Mucosa of gallbladder (tissue), 1 donor: ENCODE measurements at regions not wholly inside any gene's neighbourhood (a gene's known extent, or its start where the extent isn't known, plus 50 kb on each side); places are given as distances from the start of the nearest gene placed in this dataset.
"Not testable (repeated sequence)": the region's sequence is repeated elsewhere in the genome, so short reads cannot be mapped to it uniquely, and the experiment has no call there.

Source experiments
- DNase-seq: peaks from one replicate; pipeline ENCODE4 v3.0.0-alpha.2; 2020; ENCODE audit warnings: low spot score
- donor health status: DM: no; HTN: no; CAD: no.

DNA sequence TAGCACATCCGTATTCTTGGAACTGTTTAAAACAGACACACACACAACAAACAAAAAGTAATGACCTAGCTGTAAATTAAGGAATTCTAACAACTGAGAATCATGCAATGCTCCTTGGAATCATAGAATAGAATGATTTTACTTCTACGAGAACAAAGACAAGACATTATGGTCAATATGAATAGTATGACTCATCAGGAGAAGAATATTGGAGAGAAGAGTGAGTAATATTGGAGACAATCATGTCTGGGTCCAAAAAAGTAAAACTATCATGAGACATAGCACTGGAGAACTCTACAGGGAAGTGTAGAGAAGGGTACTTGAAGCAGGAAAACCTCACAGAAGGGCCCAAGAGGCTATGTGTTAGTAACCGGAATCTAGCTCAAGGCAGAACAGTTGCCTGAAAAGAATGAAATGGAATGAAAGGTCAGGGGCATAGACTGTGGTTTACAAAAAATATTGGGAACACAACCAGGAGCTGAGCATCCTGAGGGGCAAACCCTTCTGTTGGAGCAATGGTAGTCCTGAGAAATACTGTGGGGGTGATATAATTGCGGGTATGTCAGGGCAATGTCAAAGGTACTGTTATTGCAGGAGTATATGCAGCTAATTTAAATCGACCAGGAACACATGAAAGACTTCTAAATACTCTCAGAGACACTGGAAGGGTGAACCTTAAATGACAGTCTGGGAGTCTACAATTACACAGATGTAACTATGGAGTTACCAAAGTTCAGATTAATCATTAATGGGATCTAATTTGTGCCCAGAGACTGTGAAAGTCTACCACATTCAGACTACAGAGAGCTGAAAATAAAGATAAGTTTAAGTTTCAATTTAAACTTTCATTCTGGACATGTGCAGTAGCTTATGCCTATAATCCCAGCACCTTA, 201.2 kb downstream of the BCHE start:
- DNase-seq: no peak

DNA sequence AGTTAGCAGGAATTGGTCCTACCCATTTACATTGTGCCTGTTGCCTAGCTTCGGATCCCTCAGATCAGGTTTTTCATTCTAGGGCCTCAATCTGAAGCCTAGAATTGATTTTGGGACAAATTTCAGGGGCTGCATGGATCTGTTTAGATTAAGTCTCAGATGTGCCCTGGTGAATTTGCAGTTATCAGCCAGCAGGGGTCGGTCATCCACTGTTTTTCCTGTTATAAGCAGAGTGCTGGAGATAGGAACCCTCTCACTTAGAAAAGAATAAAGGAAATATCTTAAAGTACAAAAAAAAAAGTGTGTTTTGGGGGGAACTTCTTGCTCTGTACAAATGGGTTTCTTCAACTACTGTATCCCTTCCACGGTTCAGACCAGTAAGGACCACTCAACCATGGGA, 212.5 kb downstream of the BCHE start:
- no peak for DNase-seq

DNA sequence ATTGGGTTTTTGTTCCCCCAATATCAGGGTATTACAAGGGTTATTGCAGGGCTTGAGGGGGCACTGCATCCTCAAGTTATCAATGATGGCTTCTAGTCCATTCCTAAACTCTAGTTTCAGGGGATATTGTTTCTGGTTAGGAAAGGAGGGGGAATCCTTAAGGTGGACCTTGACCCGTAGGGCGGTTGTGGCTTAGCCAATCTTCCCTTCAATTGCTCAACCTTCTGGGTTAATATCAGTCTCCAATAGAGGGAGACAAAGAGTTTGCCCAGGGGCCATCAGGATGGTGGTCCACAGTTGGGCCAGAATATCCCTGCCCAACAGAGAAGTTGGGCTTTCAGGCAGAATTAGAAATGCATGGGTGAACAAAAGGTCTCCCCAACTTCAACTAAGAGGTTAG, 214.9 kb downstream of the BCHE start:
- no peak for DNase-seq

DNA sequence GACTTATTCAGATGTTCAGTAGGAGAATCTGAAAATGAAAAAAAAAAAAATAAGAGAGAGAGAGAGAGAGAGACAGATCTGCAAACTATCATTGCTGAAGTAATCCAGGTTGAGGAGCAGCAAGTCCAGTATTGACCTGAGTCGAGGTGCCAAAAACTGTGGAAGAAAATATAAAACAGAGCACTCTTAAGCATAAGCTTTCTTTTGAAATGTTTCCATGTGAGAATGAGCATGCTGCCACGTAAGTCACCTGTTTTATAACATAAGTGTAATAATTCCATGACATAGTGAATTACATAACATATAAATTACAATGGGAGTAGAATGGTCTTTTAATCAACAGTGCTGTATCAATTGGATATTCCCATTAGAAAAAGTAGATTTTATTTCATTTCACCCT, 218.2 kb downstream of the BCHE start:
- DNase-seq: no peak

DNA sequence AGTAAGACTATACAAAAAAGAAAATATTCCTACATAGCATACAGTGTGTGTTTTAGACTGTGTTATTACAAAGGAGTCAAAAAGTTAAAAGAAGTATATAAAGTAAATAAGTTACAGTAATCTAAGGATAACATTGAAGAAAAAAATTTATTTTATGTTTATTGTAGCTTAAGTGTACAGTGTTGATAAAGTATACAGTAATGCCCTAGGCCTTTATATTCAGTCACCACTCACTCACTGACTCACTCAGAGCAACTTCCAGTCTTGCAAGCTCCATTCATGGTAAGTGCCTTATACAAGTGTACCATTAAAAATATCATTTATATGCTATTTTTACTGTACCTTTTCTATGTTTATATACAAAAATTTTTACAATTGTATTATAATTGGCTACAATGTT, 220.1 kb downstream of the BCHE start:
- no peak for DNase-seq

DNA sequence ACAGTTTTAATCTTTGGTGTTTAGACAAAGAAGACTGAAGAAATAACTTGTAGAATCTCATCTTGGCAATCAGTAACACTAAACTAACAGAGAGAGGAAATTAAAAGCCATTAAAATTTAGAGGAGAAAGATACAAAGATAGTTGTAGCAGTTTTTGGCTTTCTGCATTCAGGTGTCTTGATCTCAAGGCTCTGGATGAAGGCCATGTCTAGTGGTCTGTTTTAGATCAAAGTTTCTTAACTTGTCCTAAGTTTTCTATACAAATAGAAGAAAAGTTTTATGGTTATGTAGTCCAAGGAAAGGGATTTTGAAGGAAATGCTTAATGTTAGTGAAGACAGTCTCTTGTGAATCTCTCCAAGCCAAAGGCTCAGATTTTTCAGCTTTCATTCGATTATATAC, 222.9 kb downstream of the BCHE start:
- no peak for DNase-seq

DNA sequence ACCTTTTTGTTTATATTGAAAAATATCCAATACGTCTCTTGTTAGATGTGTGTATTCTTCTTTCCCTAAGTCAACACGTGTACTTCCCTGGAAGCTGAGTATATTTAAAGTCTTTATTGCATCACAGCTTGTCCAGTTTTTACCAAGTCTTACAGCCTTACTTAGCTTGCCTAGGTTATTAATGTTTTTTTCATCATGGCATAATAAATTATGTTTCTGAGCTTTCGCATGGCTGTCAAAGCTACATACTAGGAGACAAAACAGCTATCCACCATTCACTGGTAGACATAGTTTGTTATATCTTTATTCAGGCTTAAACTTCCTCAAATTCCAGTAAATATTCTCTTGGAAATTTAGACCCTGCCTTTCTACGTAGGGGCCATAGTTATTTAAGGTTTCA, 224.2 kb downstream of the BCHE start:
- no peak for DNase-seq

DNA sequence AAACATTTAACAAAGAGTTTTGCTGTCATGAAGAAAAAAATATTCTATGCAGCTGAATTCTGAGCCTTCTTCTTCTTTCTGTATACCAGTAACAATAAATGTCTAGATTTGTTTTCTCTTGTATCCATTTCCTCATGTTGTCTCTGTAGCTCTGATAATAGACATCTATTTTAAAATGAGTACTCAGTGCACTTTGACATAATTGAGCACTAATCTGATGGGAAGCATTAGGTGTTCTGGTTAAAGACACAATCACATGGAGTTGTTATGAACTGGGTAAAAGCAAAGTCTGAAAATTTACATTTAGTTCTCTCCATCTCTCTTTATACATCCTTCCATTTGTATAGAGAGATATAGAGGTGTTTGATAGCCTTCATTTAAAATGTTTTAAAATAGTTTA, 230.0 kb downstream of the BCHE start:
- DNase-seq: no peak

DNA sequence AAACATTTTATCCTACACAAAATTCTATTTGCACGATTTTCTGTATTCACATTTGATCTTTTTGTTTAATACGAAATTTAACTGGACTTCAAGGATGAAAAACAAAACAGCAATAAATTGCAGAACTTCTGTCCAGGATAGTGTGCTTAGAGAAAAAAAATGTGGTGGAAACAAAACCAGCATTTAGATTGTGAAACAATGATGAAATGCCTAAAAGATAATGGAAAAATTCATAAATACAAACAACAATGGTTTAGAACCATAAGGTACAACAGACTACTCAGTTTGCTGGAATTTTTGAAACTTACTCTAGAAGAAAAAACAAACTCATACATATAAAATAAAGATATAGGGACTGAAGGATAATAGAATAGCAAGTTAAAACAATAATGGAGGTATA, 234.0 kb downstream of the BCHE start:
- DNase-seq: no peak

DNA sequence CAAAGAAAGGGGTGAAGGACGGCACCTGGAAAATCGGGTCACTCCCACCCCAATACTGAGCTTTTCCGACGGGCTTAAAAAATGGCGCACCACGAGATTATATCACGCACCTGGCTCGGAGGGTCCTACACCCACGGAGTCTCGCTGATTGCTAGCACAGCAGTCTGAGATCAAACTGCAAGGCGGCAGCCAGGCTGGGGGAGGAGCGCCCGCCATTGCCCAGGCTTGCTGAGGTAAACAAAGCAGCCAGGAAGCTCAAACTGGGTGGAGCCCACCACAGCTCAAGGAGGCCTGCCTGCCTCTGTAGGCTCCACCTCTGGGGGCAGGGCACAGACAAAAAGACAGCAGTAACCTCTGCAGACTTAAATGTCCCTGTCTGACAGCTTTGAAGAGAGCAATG, 264.7 kb downstream of the BCHE start:
- not testable (repeated sequence) for DNase-seq

DNA sequence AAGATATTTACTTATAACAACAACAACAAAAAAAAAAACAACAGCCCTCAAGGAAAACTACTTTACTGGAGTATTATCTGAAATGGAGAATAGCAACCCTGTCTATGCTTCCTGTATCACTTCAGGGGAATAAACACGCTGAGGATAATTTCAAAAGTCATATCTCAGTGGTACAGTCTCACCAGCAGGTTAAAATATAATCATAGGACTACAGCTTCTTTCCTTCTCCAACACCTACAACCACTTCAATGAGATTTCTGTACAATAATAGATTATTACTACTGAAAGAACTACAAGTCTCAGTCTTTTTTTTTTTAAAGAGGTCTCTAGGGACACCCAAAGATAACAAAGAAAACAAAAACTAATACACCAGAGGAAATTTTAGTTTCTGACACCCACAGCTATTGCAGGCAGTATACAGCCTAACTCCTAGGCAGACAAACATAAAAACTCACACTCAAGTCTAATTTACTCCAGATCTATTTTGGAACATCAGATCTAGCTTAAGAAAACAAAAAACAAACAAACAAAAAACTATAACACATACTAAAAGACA, 268.2 kb downstream of the BCHE start:
- no peak for DNase-seq

DNA sequence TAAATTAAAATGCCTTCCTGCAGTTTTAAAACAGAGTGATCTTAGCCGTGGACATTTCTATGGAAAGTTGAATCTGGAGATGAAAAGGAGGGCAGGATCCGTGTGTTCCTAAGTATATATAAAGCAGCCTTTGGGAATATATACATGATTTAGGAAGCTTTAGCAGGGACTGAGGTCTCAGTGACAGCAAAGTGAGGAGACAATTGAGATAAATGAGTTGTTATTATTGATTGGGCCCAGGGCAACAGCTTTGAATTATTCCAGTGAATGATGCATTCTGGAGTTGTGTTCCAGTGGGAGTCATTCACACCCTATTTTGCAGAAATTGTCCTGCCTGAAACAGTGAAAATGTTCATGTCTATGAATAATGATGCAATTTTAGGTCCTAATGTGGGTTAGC, 281.4 kb downstream of the BCHE start:
- DNase-seq: no peak

DNA sequence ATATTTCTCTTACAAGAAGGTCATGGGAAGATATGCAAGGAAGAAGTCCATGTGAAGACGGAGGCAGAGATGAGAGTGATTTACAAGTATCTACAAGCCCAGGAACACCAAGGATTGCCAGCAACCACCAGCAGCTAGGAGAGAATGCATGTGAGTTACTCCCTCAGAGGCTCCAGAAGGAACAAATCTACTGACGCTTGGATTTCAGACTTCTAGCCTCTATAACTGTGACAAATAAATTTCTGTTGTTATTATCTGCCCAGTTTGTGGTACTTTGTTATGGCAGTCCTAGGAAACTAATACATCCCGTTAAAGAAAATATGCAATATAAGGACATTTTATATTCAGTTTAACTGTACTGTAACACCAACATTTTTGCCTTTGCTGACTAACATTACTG, 283.9 kb downstream of the BCHE start:
- DNase-seq: no peak

DNA sequence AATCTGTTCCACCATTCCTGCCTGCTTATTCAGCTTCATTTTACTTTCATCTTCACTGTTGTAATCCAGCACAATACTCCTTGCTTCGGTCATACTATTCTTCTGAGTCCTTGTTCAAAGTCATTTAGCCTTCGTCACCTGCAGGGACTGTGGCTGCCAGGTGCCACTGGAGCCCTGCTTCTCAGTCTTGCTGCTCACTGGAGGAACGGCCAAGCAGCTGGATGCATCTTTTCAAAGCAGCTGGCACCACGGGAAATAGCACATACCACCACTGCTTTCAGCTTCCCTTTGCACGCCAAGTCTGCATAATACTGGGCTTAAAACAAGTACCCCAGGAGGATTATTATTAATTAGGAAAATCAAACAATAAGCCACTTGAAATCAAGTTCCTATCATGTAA, 287.6 kb downstream of the BCHE start:
- no peak for DNase-seq

DNA sequence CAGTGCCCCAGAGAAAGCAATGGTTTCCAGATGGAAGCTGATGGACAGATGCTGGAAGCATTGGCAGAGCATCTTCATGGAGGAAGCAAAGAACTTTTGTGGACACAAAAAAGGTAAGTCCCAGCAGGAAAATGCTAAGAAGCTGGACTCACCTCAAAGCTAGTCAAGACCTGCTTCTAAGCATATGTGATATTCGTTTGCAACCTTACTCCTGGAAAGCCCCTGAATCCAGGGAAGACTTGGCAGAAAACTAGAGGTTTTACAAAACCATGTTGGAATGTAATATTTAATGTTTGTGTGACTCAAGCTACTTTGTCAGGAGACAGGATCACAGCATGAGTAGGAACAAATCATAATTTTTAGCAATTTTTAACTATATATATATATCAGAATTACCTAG, 288.2 kb downstream of the BCHE start:
- no peak for DNase-seq

DNA sequence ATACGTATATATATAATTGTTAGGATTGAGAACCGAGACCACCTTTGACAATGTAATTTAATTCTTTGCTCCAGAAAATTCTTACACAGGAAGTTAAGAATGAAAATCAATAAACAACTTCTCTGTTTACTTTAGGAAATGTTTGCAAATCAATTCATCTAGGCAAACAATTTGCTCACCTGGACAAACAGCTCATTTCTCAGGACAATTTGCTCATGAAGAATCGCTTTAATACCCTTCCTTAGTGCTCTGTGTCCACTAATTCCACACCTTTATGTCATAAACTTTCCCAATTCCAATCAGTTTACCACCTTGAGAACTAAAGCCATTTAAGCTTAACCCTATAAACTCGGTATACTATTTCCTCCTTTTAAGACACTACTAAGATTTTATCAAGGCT, 292.2 kb downstream of the BCHE start:
- DNase-seq: no peak

DNA sequence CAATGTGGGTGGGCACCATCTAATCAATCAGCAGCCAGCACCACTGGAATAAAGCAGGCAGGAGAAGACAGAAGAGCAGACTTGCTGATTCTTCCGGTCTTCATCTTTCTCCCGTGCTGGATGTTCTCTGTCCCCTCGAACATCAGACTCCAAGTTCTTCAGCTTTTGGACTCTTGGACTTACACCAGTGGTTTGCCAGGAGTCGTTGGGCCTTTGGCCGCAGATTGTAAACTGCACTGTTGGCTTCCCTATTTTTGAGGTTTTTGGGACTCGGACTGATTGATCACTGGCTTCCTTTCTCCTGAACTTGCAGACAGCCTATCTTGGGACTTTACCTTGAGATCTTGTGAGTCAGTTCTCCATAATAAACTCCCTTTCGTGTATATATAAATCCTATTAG, 292.8 kb downstream of the BCHE start:
- no peak for DNase-seq

DNA sequence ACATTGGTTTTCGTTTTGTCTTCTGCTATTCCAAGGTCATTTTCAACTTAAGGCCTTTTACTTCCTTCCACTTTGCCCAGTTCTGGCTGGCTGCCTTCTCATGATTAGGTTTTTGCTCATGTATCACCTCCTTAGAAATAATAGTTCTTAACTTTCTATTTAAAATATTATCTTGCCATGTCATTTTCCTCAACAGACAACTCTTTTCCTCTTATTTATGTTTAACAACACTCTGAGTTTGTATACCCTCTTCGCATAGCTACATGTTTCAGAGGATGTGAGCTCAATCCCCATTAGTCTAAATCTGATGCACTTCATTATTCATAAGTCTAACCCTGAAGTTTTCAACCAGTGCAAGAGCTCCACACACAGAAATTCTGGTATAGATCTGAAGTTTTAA, 299.1 kb downstream of the BCHE start:
- no peak for DNase-seq

DNA sequence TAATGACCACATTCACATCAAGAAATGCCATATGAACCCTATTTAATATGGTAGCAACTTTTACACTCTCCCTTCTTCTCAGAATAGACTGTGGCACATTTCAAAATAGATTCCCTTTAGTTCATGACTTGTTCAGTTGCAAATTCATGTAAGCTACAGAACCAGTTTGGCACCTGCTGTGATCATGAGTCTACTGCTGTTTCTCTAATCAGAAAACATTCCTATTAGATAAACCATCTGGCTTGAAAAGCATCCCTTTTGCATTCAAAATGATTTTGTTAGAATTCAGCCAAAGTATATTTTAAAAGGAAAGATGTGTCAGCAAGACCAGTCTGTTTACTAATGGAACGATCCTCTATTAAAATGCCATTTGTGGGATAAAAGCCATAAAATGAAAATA, 304.4 kb downstream of the BCHE start:
- no peak for DNase-seq

DNA sequence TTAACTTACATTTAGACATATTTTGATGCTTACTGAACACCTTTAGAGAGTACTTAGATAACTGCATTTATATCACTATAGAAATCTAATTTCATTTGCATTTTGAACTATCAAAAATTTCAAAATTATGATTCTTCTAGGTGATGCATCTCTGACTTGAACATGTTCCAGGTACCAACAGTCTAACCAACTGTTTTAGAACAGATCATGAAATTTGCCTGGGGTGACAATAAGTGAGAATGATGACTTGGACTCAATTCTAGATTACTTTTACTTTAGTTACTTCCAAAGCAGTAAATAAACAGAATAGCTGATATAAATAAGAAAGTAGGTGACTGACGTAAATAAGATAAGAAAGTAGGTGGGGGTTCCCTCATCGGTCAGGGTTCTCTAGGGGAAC, 307.8 kb downstream of the BCHE start:
- DNase-seq: no peak

DNA sequence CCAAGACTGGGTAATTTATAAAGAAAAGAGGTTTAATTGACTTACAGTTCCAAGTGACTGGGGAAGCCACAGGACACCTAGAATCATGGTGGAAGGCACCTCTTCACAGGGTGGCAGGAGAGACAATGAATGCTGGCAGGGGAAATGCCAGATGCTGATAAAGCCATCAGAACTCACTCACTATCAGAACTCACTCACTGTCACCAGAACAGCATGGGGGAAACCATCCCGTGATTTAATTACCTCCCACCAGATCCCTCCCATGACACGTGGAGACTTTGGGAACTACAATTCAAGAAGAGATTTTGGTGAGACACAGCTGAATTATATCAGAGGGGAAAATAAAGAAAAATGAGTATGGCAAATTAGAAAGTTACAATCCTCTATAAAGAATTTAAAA, 310.9 kb downstream of the BCHE start:
- DNase-seq: no peak

DNA sequence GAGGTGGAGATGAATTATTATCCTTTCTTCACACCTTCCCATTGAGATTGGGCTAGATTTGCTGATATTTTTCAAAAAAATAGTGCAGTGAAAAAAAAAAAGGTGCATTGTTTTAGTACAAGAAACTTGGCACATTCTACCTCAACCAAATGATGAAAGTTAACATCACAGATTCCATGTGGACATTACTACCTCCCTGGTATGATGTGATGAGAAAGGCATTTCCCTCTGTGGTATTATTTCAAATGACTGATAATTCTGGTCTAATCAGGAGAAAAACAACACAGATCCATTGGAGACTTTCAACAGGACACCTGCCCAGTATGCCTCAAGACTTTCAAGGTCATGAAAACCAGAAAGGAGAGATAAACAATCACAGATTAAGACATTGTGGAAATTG, 313.4 kb downstream of the BCHE start:
- DNase-seq: no peak

DNA sequence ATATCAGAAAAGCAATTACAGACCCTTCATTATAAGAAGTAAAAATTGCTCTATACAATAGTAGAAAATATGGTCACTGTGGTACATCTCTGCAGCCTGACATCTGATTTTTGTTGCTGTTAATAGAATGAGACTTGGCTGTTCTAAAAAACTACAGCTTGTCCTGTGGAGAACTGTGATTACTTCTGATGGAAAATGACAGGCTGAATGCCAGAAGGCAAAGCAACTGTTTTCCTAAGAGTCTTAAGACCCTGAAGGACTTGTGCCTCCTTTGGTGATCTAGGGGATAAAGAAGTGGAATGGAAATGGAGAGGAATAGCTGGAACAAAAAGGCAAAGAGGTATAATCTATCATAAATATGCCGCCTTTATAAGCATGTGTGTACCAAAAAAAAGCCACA, 314.8 kb downstream of the BCHE start:
- no peak for DNase-seq
